Stimulated activated CD4-positive, alpha-beta T cell treated with anti-CD3 and anti-CD28 coated beads, Interleukin-15, amount 100 ng/mL, for 24 hours (primary cell): ENCODE measurements at regions not wholly inside any gene's neighbourhood (a gene's known extent, or its start where the extent isn't known, plus 50 kb on each side); places are given as distances from the start of the nearest gene placed in this dataset.

Experiments
- DNase-seq: peaks from one replicate; pipeline ENCODE4 v3.0.0-alpha.2; 2020

GRCh38 chr16:79543219-79543618, 57.3 kb downstream of the MAF start:
- DNase-seq, result no peak

GRCh38 chr16:79542237-79542774, 58.2 kb downstream of the MAF start:
- DNase-seq, result no peak

GRCh38 chr16:79540825-79541595, 59.5 kb downstream of the MAF start:
- no peak for DNase-seq

GRCh38 chr16:79537584-79537983, 63.0 kb downstream of the MAF start:
- no peak for DNase-seq

- no peak for DNase-seq
Measured at GRCh38 chr16:79536958-79537357, 63.6 kb downstream of the MAF start.

GRCh38 chr16:79535130-79535529, 65.4 kb downstream of the MAF start:
- no peak for DNase-seq

GRCh38 chr16:79534143-79534542, 66.4 kb downstream of the MAF start:
- no peak for DNase-seq

- no peak for DNase-seq
Measured at GRCh38 chr16:79533292-79533691, 67.2 kb downstream of the MAF start.

- no peak for DNase-seq
Measured at GRCh38 chr16:79532785-79533184, 67.8 kb downstream of the MAF start.

- DNase-seq, result no peak
Measured at GRCh38 chr16:79532273-79532672, 68.3 kb downstream of the MAF start.

- DNase-seq, result no peak
Measured at GRCh38 chr16:79528338-79528737, 72.2 kb downstream of the MAF start.

- no peak for DNase-seq
Measured at GRCh38 chr16:79523971-79524370, 76.6 kb downstream of the MAF start.

- DNase-seq, result no peak
Measured at GRCh38 chr16:79519448-79519847, 81.1 kb downstream of the MAF start.

- DNase-seq, result no peak
Measured at GRCh38 chr16:79517156-79517555, 83.4 kb downstream of the MAF start.

- no peak for DNase-seq
Measured at GRCh38 chr16:79510879-79511278, 89.7 kb downstream of the MAF start.

GRCh38 chr16:79509906-79510305, 90.6 kb downstream of the MAF start:
- DNase-seq, result no peak

GRCh38 chr16:79509211-79509631, 91.3 kb downstream of the MAF start:
- DNase-seq, result no peak

- no peak for DNase-seq
Measured at GRCh38 chr16:79508294-79508693, 92.2 kb downstream of the MAF start.

- DNase-seq, result no peak
Measured at GRCh38 chr16:79505344-79505743, 95.2 kb downstream of the MAF start.

- DNase-seq, result no peak
Measured at GRCh38 chr16:79503511-79503910, 97.0 kb downstream of the MAF start.

- no peak for DNase-seq
Measured at GRCh38 chr16:79501446-79501845, 99.1 kb downstream of the MAF start.

GRCh38 chr16:79500866-79501265, 99.7 kb downstream of the MAF start:
- no peak for DNase-seq

- DNase-seq, result no peak
Measured at GRCh38 chr16:79500286-79500685, 100.3 kb downstream of the MAF start.

- DNase-seq, result no peak
Measured at GRCh38 chr16:79498928-79499327, 101.6 kb downstream of the MAF start.
